Tibial nerve (tissue), 4 donors: ENCODE measurements at regions not wholly inside any gene's neighbourhood (a gene's known extent, or its start where the extent isn't known, plus 50 kb on each side); places are given as distances from the start of the nearest gene placed in this dataset.

ENCODE experiments used
- DNase-seq, 2 donors: peaks; one replicate each; pipeline ENCODE4 v3.0.0-alpha.2; 2019; ENCODE audit warnings: low spot score in 2 of 2
- H3K27ac ChIP-seq, 4 donors: fragments of 200-600 bp; sonication (generic) in 3 of 4; one replicate each; pipeline ENCODE4 v1.5.1; 2017 to 2019; ENCODE audit warnings: mild to moderate bottlenecking in 1 of 4
- H3K27me3 ChIP-seq, 2 donors: fragments of 200-600 bp; sonication (generic) in 1 of 2; one replicate each; pipeline versions ENCODE4 v1.5.1 to v1.6.0; 2017 to 2019
- H3K36me3 ChIP-seq, 3 donors: fragments of 200-600 bp; sonication (generic); one replicate each; pipeline ENCODE4 v1.5.1; 2018 to 2019
- H3K4me1 ChIP-seq, 4 donors: fragments of 200-600 bp; sonication (generic) in 3 of 4; one replicate each; pipeline ENCODE4 v1.5.1; 2017 to 2019
- H3K4me3 ChIP-seq, 4 donors: fragments of 200-600 bp; sonication (generic) in 3 of 4; one replicate each; pipeline ENCODE4 v1.5.1; 2017 to 2019; ENCODE audit warnings: mild to moderate bottlenecking in 1 of 4, moderate library complexity in 1 of 4
- H3K9me3 ChIP-seq, 4 donors: fragments of 200-600 bp; sonication (generic) in 3 of 4; one replicate each; pipeline ENCODE4 v1.5.1; 2017 to 2019
- CTCF ChIP-seq, 5 experiments: fragments of 200-600 bp in 3 of 5; fragments of 450-650 bp in 2 of 5; sonication (generic) in 3 of 5; IDR thresholded peaks; one replicate each; pipeline ENCODE4 v1.5.1; 2016 to 2019; ENCODE audit warnings: antibody characterized with exemption in 5 of 5, mild to moderate bottlenecking in 3 of 5, moderate library complexity in 2 of 5
- EP300 ChIP-seq, 2 donors: sonication (generic); formaldehyde crosslinking; IDR thresholded peaks; one replicate each; pipeline ENCODE4 v1.6.1; 2017; ENCODE audit warnings: antibody characterized with exemption in 2 of 2, mild to moderate bottlenecking in 1 of 2
- POLR2A ChIP-seq, 2 donors: fragments of 450-650 bp; IDR thresholded peaks; one replicate each; pipeline ENCODE4 v1.6.1; 2017; ENCODE audit warnings: antibody characterized with exemption in 2 of 2, mild to moderate bottlenecking in 2 of 2, moderate library complexity in 2 of 2
- WGBS, 2 donors: methylation state at CpG; one replicate each; pipeline ENCODE4 v1.1.5; 2018; 5-methylcytosine and 5-hydroxymethylcytosine counted together

- H3K27me3 ChIP-seq, result peaks cover 0 to 36% of the 10 kb centered on the region in 2 donors
- H3K36me3 ChIP-seq, result no peaks in the 10 kb centered on the region
- 75 to 88% methylated on average over 8 to 12 of the region's 12 CpGs for WGBS, 2 donors
These were observed 98.7 kb downstream of the MICALL2 start for GRCh38 chr7:1360521-1360971.

GRCh38 chr7:1361016-1361755, 98.1 kb downstream of the MICALL2 start:
- DNase-seq, result no peak
- TF ChIP-seq POLR2A (IDR thresholded peaks at IDR 0.05), result no peak
- TF ChIP-seq EP300 (IDR thresholded peaks at IDR 0.05), result no peak
- H3K27ac ChIP-seq, result no peak overlapping the region
- H3K36me3 ChIP-seq, result no peaks in the 10 kb centered on the region
- H3K4me3 ChIP-seq, result no peak overlapping the region
- peaks cover 0 to 36% of the 10 kb centered on the region in 2 donors for H3K27me3 ChIP-seq
- no peaks in the 10 kb centered on the region for H3K4me1 ChIP-seq
- 86 to 89% methylated on average over 14 of the region's 14 CpGs for WGBS, 2 donors
- peaks cover 0 to 44% (median 0%) of the 10 kb centered on the region in 4 donors for H3K9me3 ChIP-seq

More at GRCh38 chr7:1360521-1360971, 98.7 kb downstream of the MICALL2 start:
- no peak for DNase-seq
- TF ChIP-seq EP300 (IDR thresholded peaks at IDR 0.05) (no peak), CTCF (IDR thresholded peaks at IDR 0.05) (no peak), POLR2A (IDR thresholded peaks at IDR 0.05) (no peak)
- H3K9me3 ChIP-seq, result peaks cover 0 to 38% (median 0%) of the 10 kb centered on the region in 4 donors
- no peak overlapping the region for H3K27ac ChIP-seq
- no peaks in the 10 kb centered on the region for H3K4me1 ChIP-seq
- H3K4me3 ChIP-seq, result no peak overlapping the region

GRCh38 chr7:1361756-1362125, 97.5 kb downstream of the MICALL2 start:
- 27 to 29% methylated on average over 11 to 13 of the region's 13 CpGs for WGBS, 2 donors
- no peak for DNase-seq
- Histone ChIP-seq H3K4me3 (no peak overlapping the region), H3K27ac (no peak overlapping the region), H3K9me3 (peaks cover 0 to 47% (median 0%) of the 10 kb centered on the region in 4 donors), H3K27me3 (peaks cover 0 to 38% of the 10 kb centered on the region in 2 donors), H3K36me3 (no peaks in the 10 kb centered on the region), H3K4me1 (no peaks in the 10 kb centered on the region)
- no peak for TF ChIP-seq EP300 (IDR thresholded peaks at IDR 0.05)
- no peak for TF ChIP-seq POLR2A (IDR thresholded peaks at IDR 0.05)
- TF ChIP-seq CTCF (IDR thresholded peaks at IDR 0.05), result no peak

GRCh38 chr7:1362301-1362700, 97.0 kb downstream of the MICALL2 start:
- Histone ChIP-seq H3K4me1 (no peaks in the 10 kb centered on the region), H3K27me3 (peaks cover 0 to 39% of the 10 kb centered on the region in 2 donors), H3K36me3 (no peaks in the 10 kb centered on the region), H3K27ac (no peak overlapping the region), H3K9me3 (peaks cover 0 to 47% (median 0%) of the 10 kb centered on the region in 4 donors), H3K4me3 (no peak overlapping the region)
- no peak for DNase-seq
- 70 to 79% methylated on average over 11 of the region's 12 CpGs for WGBS, 2 donors
- no peak for TF ChIP-seq POLR2A (IDR thresholded peaks at IDR 0.05)
- TF ChIP-seq CTCF (IDR thresholded peaks at IDR 0.05), result no peak
- TF ChIP-seq EP300 (IDR thresholded peaks at IDR 0.05), result no peak

- 65 to 72% methylated on average over 19 to 35 of the region's 36 CpGs for WGBS, 2 donors
- no peak overlapping the region for H3K27ac ChIP-seq
These were observed 95.0 kb downstream of the MICALL2 start for GRCh38 chr7:1364068-1364905.

More at GRCh38 chr7:1364068-1364905, 95.0 kb downstream of the MICALL2 start:
- peaks cover 0 to 47% (median 0%) of the 10 kb centered on the region in 4 donors for H3K9me3 ChIP-seq
- no peak for TF ChIP-seq CTCF (IDR thresholded peaks at IDR 0.05)
- no peak for TF ChIP-seq POLR2A (IDR thresholded peaks at IDR 0.05)
- H3K4me1 ChIP-seq, result peaks cover 0 to 19% (median 0%) of the 10 kb centered on the region in 4 donors
- peaks cover 0 to 50% of the 10 kb centered on the region in 2 donors for H3K27me3 ChIP-seq
- no peak for DNase-seq
- no peaks in the 10 kb centered on the region for H3K36me3 ChIP-seq
- H3K4me3 ChIP-seq, result no peak overlapping the region
